ENCODE measurements at regions not wholly inside any gene's neighbourhood (a gene's known extent, or its start where the extent isn't known, plus 50 kb on each side); places are given as distances from the start of the nearest gene placed in this dataset.

DNA sequence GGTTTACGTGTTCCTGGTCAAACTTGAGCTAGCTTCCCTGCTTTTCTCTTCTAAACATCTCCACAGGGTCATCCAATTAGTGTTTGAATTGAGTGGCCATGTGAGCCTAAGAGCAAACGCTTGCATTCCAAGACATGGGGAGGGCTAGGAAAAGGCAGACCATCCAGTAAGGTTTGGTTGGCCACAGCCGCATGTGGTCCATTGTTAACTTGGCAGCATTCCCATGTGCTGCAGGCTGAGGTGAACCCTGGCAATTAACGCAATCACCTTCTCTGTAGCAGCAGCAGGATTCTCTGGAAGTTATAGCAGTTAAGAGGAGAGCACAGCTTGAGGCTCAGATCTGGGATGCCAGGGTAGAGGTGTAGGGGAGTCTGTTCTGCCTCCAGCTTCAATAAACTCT, 502.2 kb upstream of the LMCD1 start:
- DNase-seq, result no peak
- Mint-ChIP-seq H3K4me1 (ENCODE audit: low read depth, unreplicated experiment) (no peaks in the 10 kb centered on the region), H3K27ac (ENCODE audit: unreplicated experiment) (no peak overlapping the region), H3K9me3 (ENCODE audit: unreplicated experiment) (no peaks in the 10 kb centered on the region), H3K4me3 (ENCODE audit: unreplicated experiment) (no peak overlapping the region), H3K27me3 (ENCODE audit: unreplicated experiment) (no peaks in the 10 kb centered on the region), H3K36me3 (ENCODE audit: unreplicated experiment) (no peaks in the 10 kb centered on the region)
- TF ChIP-seq, protein P1, sequence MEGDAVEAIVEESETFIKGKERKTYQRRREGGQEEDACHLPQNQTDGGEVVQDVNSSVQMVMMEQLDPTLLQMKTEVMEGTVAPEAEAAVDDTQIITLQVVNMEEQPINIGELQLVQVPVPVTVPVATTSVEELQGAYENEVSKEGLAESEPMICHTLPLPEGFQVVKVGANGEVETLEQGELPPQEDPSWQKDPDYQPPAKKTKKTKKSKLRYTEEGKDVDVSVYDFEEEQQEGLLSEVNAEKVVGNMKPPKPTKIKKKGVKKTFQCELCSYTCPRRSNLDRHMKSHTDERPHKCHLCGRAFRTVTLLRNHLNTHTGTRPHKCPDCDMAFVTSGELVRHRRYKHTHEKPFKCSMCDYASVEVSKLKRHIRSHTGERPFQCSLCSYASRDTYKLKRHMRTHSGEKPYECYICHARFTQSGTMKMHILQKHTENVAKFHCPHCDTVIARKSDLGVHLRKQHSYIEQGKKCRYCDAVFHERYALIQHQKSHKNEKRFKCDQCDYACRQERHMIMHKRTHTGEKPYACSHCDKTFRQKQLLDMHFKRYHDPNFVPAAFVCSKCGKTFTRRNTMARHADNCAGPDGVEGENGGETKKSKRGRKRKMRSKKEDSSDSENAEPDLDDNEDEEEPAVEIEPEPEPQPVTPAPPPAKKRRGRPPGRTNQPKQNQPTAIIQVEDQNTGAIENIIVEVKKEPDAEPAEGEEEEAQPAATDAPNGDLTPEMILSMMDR (IDR thresholded peaks at IDR 0.05; ENCODE audit: partially characterized antibody, unreplicated experiment), result no peak

DNA sequence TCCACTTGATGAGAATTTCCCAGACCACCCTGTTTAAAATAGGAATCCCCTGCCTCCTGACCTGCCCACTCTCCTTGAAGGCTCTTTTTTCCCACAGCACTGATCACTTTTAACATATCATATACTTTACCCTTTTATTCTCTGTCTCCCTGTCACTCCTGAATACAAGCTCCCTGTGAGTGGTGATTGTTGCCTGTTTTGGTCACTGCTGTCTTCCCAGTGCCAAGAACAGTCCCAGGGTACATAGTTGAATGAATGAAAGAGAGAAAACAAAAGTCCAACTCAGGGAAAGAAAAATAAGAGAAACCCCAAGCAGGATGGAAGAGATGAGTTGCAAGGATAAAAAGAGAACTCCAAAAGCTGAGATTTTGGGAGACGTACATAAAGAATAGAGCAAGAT, 500.3 kb upstream of the LMCD1 start:
- Mint-ChIP-seq H3K9me3 (ENCODE audit: unreplicated experiment) (no peaks in the 10 kb centered on the region), H3K27ac (ENCODE audit: unreplicated experiment) (no peak overlapping the region), H3K4me3 (ENCODE audit: unreplicated experiment) (no peak overlapping the region), H3K27me3 (ENCODE audit: unreplicated experiment) (no peaks in the 10 kb centered on the region), H3K4me1 (ENCODE audit: low read depth, unreplicated experiment) (no peaks in the 10 kb centered on the region), H3K36me3 (ENCODE audit: unreplicated experiment) (no peaks in the 10 kb centered on the region)
- no peak for DNase-seq
- TF ChIP-seq, protein P1 (IDR thresholded peaks at IDR 0.05; ENCODE audit: partially characterized antibody, unreplicated experiment), result no peak

DNA sequence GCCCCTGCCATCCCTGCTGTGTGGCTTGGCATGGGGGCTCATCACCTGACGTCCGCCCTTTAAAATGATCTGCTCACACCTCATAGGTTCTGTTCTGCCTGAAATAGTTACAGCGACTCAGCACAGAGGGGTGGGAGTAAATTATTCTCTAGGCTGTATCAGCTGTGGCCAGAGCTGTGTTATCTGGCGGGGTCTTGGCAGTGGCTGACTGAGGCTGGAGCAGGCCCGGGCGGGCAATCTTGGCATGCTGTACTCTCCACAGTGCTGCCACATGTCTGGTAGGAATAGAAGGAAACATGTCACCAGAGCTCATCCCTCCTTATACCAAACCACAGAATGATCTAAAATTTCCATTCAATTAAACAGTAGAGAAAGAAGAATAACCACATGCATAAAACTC, 499.9 kb upstream of the LMCD1 start:
- TF ChIP-seq, protein P1 (IDR thresholded peaks at IDR 0.05; ENCODE audit: partially characterized antibody, unreplicated experiment), result no peak
- DNase-seq, result no peak
- H3K4me1 Mint-ChIP-seq (ENCODE audit: low read depth, unreplicated experiment), result no peaks in the 10 kb centered on the region
- H3K36me3 Mint-ChIP-seq (ENCODE audit: unreplicated experiment), result no peaks in the 10 kb centered on the region
- H3K27me3 Mint-ChIP-seq (ENCODE audit: unreplicated experiment), result no peaks in the 10 kb centered on the region
- H3K4me3 Mint-ChIP-seq (ENCODE audit: unreplicated experiment), result no peak overlapping the region
- H3K27ac Mint-ChIP-seq (ENCODE audit: unreplicated experiment), result no peak overlapping the region
- no peaks in the 10 kb centered on the region for H3K9me3 Mint-ChIP-seq (ENCODE audit: unreplicated experiment)

DNA sequence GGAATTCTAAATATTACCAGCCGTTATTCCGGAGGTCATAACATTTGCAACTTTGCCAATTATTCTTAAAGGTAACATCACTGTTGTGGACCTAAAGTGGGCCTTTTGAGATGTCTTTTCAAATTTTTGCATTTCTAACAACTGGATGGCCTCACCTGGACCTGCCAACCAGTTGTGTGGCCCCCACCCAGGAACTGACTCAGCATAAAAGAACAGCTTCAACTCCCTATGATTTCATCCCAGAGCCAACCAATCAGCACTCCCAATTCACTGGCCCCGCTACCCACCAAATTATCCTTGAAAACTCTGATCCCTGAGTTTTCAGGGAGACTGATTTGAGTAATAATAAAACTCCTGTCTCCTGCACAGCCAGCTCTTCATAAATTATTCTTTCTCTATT, 489.7 kb upstream of the LMCD1 start:
- H3K27ac Mint-ChIP-seq (ENCODE audit: unreplicated experiment), result no peak overlapping the region
- H3K9me3 Mint-ChIP-seq (ENCODE audit: unreplicated experiment), result no peaks in the 10 kb centered on the region
- no peak for DNase-seq
- no peaks in the 10 kb centered on the region for H3K4me1 Mint-ChIP-seq (ENCODE audit: low read depth, unreplicated experiment)
- TF ChIP-seq, protein P1 (IDR thresholded peaks at IDR 0.05; ENCODE audit: partially characterized antibody, unreplicated experiment), result no peak
- no peak overlapping the region for H3K4me3 Mint-ChIP-seq (ENCODE audit: unreplicated experiment)
- H3K27me3 Mint-ChIP-seq (ENCODE audit: unreplicated experiment), result no peaks in the 10 kb centered on the region
- no peaks in the 10 kb centered on the region for H3K36me3 Mint-ChIP-seq (ENCODE audit: unreplicated experiment)

DNA sequence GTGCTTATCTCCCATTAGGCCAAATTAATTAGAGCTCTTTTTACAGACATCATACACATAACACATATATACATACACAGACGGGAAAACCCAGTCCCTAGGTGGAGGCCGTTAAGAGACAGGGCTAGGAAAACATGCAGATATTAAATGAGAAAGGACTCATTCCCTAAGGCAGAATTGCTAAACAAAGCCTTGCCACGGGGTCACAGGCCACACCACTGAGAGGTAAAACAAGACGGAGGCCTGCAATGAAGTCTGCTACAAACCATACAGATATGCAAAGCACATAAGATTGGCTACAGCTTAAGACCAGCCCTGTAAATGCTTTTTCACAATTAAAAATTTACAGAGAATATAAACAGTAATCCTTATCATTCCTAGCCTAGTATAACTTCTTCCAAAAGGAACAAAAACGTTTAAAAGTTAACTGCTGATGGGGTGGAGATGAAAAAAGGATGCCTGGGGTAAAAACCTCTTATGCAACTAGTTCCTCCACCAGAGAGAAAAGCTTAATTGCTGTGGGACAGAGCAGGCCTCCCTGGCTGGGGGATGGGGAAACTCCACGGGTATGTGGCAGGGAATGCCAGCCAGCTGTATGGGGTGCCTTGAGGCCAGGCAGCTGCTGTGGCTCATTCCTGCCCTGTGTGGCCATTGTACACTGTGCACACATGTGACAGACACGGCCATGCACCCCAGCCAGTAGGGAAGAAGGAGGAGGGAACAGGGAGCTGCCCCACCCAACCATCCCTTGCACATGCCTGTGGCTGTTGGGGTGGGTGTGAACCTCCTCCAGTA, 481.4 kb upstream of the LMCD1 start:
- Mint-ChIP-seq H3K27me3 (ENCODE audit: unreplicated experiment) (peaks cover 2% of the 10 kb centered on the region), H3K9me3 (ENCODE audit: unreplicated experiment) (peaks cover 3% of the 10 kb centered on the region), H3K27ac (ENCODE audit: unreplicated experiment) (no peak overlapping the region)

More for the DNA sequence above, 481.4 kb upstream of the LMCD1 start:
- no peak overlapping the region for H3K4me3 Mint-ChIP-seq (ENCODE audit: unreplicated experiment)
- DNase-seq, result no peak
- no peaks in the 10 kb centered on the region for H3K4me1 Mint-ChIP-seq (ENCODE audit: low read depth, unreplicated experiment)
- peaks cover 4% of the 10 kb centered on the region for H3K36me3 Mint-ChIP-seq (ENCODE audit: unreplicated experiment)
- TF ChIP-seq, protein P1 (IDR thresholded peaks at IDR 0.05; ENCODE audit: partially characterized antibody, unreplicated experiment), result no peak
